HepG2 (cell line): ENCODE measurements at regions not wholly inside any gene's neighbourhood (a gene's known extent, or its start where the extent isn't known, plus 50 kb on each side); places are given as distances from the start of the nearest gene placed in this dataset.

Experiments
- ATAC-seq: fragments of 200-7000 bp; cut with Tn5 transposase; 3 replicates; pipeline ENCODE4 v1.9.1; 2020; ENCODE audit warnings: mild to moderate bottlenecking, moderate library complexity
- BruUV-seq: library from RNA; stranded (reverse); fragments of 400-500 nt; replicated peaks from 2 replicates; lab custom pipeline; 2021; lab: Mats Ljungman, UMichigan
- CTCF ChIA-PET: fragments of 300-600 bp; formaldehyde crosslinking; extraction: SDS; loops from one replicate; lab custom pipeline; 2021; ENCODE audit warnings: low total read pairs, inconsistent platforms, low intra/inter-chr PET ratio; lab: Yijun Ruan, JAX
- POLR2A ChIA-PET: fragments of 350-600 bp; sonication (Branson Sonifier 250); formaldehyde crosslinking; loops from one replicate; lab custom pipeline; 2020; ENCODE audit warnings: antibody characterized with exemption, inconsistent platforms; lab: Yijun Ruan, JAX
- DNase-seq: peaks from one replicate; pipeline ENCODE4 v3.0.0-alpha.2; 2015; ENCODE audit warnings: low spot score
- FAIRE-seq: peaks from 3 replicates; lab custom pipeline; 2011; peaks lifted over from hg19 to GRCh38; lab: Jason Lieb, UNC
- H2AFZ ChIP-seq: one replicate; pipeline ENCODE4 v1.6.1; 2011; ENCODE audit warnings: low read length, inconsistent platforms
- H3K27ac ChIP-seq: fragments of 300-600 bp; 3 replicates; pipeline ENCODE4 v1.8.0; 2011; ENCODE audit warnings: mixed run types, mild to moderate bottlenecking, mixed read lengths, low read length, inconsistent platforms; ENCODE audit not compliant: insufficient read depth; ENCODE audit errors: extremely low read length
- H3K27me3 ChIP-seq, 2 experiments: fragments of 200-600 bp in 1 of 2; 2 replicates in 1 of 2; 3 replicates in 1 of 2; pipeline versions ENCODE4 v1.6.0 to v1.8.0; 2011; ENCODE audit warnings: low read length in 2 of 2, mild to moderate bottlenecking in 2 of 2, moderate library complexity in 2 of 2, inconsistent platforms in 1 of 2; ENCODE audit not compliant: insufficient read depth in 2 of 2, control insufficient read depth in 1 of 2
- H3K36me3 ChIP-seq, 2 experiments: fragments of 200-600 bp in 1 of 2; replicated peaks in 1 of 2; 2 replicates in 1 of 2; 3 replicates in 1 of 2; pipeline versions ENCODE4 v1.5.1 to v1.8.0; 2011; ENCODE audit warnings: low read length in 2 of 2, inconsistent platforms in 1 of 2; ENCODE audit not compliant: insufficient read depth in 2 of 2, control insufficient read depth in 1 of 2
- H3K4me1 ChIP-seq: 2 replicates; pipeline ENCODE4 v1.5.1; 2012; ENCODE audit warnings: low read length, inconsistent platforms; ENCODE audit not compliant: insufficient read depth
- H3K4me2 ChIP-seq: 2 replicates; pipeline ENCODE4 v1.6.0; 2011; ENCODE audit warnings: low read depth, low read length, inconsistent platforms
- H3K4me3 ChIP-seq, 3 experiments: fragments of 200-600 bp in 1 of 3; sonication (generic), shearing (Covaris generic) in 1 of 3; replicated peaks in 1 of 3; 2 replicates each; pipeline ENCODE4 v1.5.1; 2011 to 2016; ENCODE audit warnings: low read length in 3 of 3, inconsistent platforms in 2 of 3, low read depth in 2 of 3, mild to moderate bottlenecking in 2 of 3, control low read depth in 1 of 3, mixed read lengths in 1 of 3; ENCODE audit not compliant: insufficient read depth in 1 of 3
- H3K79me2 ChIP-seq: one replicate; pipeline ENCODE4 v1.6.1; 2011; ENCODE audit warnings: low read length, inconsistent platforms; ENCODE audit not compliant: insufficient read depth
- H3K9ac ChIP-seq: 2 replicates; pipeline ENCODE4 v1.6.0; 2011; ENCODE audit warnings: mild to moderate bottlenecking, low read depth, low read length, inconsistent platforms; ENCODE audit not compliant: insufficient read depth
- H3K9me3 ChIP-seq: 2 replicates; pipeline ENCODE4 v1.5.1; 2012; ENCODE audit warnings: mild to moderate bottlenecking, low read length
- H4K20me1 ChIP-seq: 2 replicates; pipeline ENCODE4 v1.6.0; 2011; ENCODE audit warnings: inconsistent platforms, mild to moderate bottlenecking, low read length, moderate library complexity; ENCODE audit not compliant: insufficient read depth
- ARHGAP35 ChIP-seq: sonication (generic); formaldehyde crosslinking; IDR thresholded peaks from 2 replicates; pipeline ENCODE4 v1.9.0; 2022; ENCODE audit warnings: mild to moderate bottlenecking, inconsistent platforms, moderate library complexity, missing genetic modification reagents, borderline replicate concordance
- BHLHE40 ChIP-seq: IDR thresholded peaks from 2 replicates; pipeline ENCODE4 v1.6.1; 2011; ENCODE audit warnings: low read length, improper control_type of control experiment
- KDM2A ChIP-seq: sonication (generic); formaldehyde crosslinking; IDR thresholded peaks from 2 replicates; pipeline ENCODE4 v1.4.0; 2020; ENCODE audit warnings: low read depth, missing genetic modification reagents, borderline replicate concordance
- MIXL1 ChIP-seq: IDR thresholded peaks from 2 replicates; pipeline ENCODE4 v1.6.1; 2016
- TOE1 ChIP-seq: sonication (generic); formaldehyde crosslinking; IDR thresholded peaks from 2 replicates; pipeline ENCODE4 v1.4.0; 2020; ENCODE audit warnings: mild to moderate bottlenecking, missing genetic modification reagents
- ZBTB42 ChIP-seq: sonication (generic); formaldehyde crosslinking; IDR thresholded peaks from 2 replicates; pipeline ENCODE4 v1.5.0; 2020; ENCODE audit warnings: mild to moderate bottlenecking, missing genetic modification reagents
- ZNF484 ChIP-seq: sonication (generic); formaldehyde crosslinking; IDR thresholded peaks from 2 replicates; pipeline ENCODE4 v1.5.1; 2020; ENCODE audit warnings: mild to moderate bottlenecking, low read depth, missing genetic modification reagents, borderline replicate concordance
- whole genome bisulfite sequencing: methylation state at CpG from one replicate; pipeline ENCODE4 v1.1.6; 2017; ENCODE audit warnings: low lambda C conversion rate; 5-methylcytosine and 5-hydroxymethylcytosine counted together
- in situ Hi-C: cut with HindIII; loops from 2 replicates; pipeline ENCODE4 v1.10.0; 2017; ENCODE audit warnings: low pct_unique_long_range_greater_than_20kb; ENCODE audit not compliant: extremely low pct_ligation_motif_present
- intact Hi-C: fragments of 100-400 bp; cut with micrococcal nuclease; formaldehyde crosslinking; loops from one replicate; pipeline ENCODE4 v1.10.0; 2022; ENCODE audit not compliant: unreplicated experiment
- TF ChIP-seq, protein P1 (sequence below): sonication (generic); formaldehyde crosslinking; conservative IDR thresholded peaks from 2 replicates; pipeline ENCODE4 v1.8.0; 2022; ENCODE audit warnings: low read depth, missing genetic modification reagents

DNA sequence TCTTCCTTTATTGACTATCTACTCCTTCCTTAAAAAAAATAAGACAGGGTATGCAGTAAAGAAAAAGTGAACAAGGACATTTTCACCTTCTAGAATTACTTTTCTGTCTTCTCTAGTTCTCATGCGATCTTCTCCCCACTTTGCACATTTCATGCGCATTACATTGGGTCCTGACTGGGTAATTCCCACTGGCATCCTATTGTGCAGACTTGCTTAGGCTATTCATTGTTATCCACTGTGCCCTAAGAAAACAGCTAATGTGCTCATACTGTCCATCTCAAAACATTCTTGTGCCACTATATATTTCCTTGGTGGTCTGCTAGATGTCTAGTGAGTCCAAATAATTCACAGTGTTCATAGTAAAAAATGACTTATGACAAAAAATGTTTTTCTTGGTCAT lies 447.4 kb upstream of the ROBO1 start (continued):
- TF ChIP-seq MIXL1 (CRISPR knock-in tag) (no peak), TOE1 (CRISPR knock-in tag) (no peak), ZNF484 (no peak), KDM2A (CRISPR knock-in tag) (no peak), BHLHE40 (no peak), ARHGAP35 (CRISPR knock-in tag) (no peak)
- TF ChIP-seq, protein P1, sequence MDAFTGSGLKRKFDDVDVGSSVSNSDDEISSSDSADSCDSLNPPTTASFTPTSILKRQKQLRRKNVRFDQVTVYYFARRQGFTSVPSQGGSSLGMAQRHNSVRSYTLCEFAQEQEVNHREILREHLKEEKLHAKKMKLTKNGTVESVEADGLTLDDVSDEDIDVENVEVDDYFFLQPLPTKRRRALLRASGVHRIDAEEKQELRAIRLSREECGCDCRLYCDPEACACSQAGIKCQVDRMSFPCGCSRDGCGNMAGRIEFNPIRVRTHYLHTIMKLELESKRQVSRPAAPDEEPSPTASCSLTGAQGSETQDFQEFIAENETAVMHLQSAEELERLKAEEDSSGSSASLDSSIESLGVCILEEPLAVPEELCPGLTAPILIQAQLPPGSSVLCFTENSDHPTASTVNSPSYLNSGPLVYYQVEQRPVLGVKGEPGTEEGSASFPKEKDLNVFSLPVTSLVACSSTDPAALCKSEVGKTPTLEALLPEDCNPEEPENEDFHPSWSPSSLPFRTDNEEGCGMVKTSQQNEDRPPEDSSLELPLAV (CRISPR knock-in tag) = no peak
- TF ChIP-seq, all 625 proteins: peak for 0

DNA sequence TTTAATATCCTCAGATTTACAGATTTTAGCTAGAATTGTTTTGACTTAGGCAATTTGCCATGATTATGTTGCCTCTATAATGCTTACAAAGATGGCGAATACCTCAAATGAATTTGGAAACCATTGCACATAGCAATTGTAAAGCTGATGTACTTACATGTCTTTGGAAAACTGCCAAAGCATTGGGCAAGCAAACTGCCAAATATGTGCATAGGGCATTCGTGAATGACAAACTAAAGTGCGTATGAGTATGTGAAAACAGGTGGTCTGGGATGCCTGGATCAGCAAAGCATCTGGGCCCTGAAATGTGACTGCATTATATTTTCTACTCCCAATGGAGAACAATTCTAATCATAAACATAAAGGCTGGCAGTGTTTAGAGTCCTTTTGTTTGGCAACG lies 445.3 kb upstream of the ROBO1 start:
- BruUV-seq = no TSS peak
- CTCF ChIA-PET = no interaction called here

More for the DNA sequence above, 445.3 kb upstream of the ROBO1 start:
- Histone ChIP-seq H3K36me3 (no peaks in the 10 kb centered on the region), H3K4me3 (no peak overlapping the region), H3K27me3 (no peaks in the 10 kb centered on the region; a peak in 1 of 5 replicates), H4K20me1 (no peaks in the 10 kb centered on the region), H3K79me2 (no peaks in the 10 kb centered on the region), H3K27ac (no peak overlapping the region), H3K4me2 (no peak overlapping the region), H2AFZ (no peak overlapping the region), H3K4me1 (no peaks in the 10 kb centered on the region), H3K9ac (no peak overlapping the region), H3K9me3 (no peaks in the 10 kb centered on the region)
- 0% methylated on average over 4 of the region's 4 CpGs for WGBS
- no peak for TF ChIP-seq ZBTB42 (CRISPR knock-in tag)
- DNase-seq (no peak), ATAC-seq (no peak), FAIRE-seq (no peak)
- in situ Hi-C loops (no loop called here), intact Hi-C loops (no loop called here)
- POLR2A ChIA-PET = no interaction called here
